Thyroid gland (tissue), 4 donors: ENCODE measurements at regions not wholly inside any gene's neighbourhood (a gene's known extent, or its start where the extent isn't known, plus 50 kb on each side); places are given as distances from the start of the nearest gene placed in this dataset.

Experiments
- DNase-seq, 2 donors: peaks; one replicate each; pipeline ENCODE4 v3.0.0-alpha.2; 2019
- H3K27ac ChIP-seq, 3 donors: fragments of 200-600 bp; sonication (generic); 1 replicate in 2 of 3; 2 replicates in 1 of 3; pipeline ENCODE4 v1.5.1; 2016 to 2019; ENCODE audit warnings: mild to moderate bottlenecking in 1 of 3, moderate library complexity in 1 of 3
- H3K27me3 ChIP-seq: fragments of 200-600 bp; sonication (generic); one replicate; pipeline ENCODE4 v1.5.1; 2019
- H3K36me3 ChIP-seq, 2 donors: fragments of 200-600 bp; sonication (generic); one replicate each; pipeline ENCODE4 v1.5.1; 2016 to 2019
- H3K4me1 ChIP-seq, 2 donors: fragments of 200-600 bp; sonication (generic); one replicate each; pipeline ENCODE4 v1.5.1; 2017 to 2019
- H3K4me3 ChIP-seq, 3 donors: fragments of 200-600 bp; sonication (generic); replicated peaks in 1 of 3; 1 replicate in 2 of 3; 2 replicates in 1 of 3; pipeline ENCODE4 v1.5.1; 2016; ENCODE audit warnings: mild to moderate bottlenecking in 1 of 3
- H3K9me3 ChIP-seq: fragments of 200-600 bp; sonication (generic); one replicate; pipeline ENCODE4 v1.5.1; 2017
- CTCF ChIP-seq, 6 experiments: fragments of 200-600 bp in 3 of 6; fragments of 450-650 bp in 3 of 6; sonication (generic) in 3 of 6; IDR thresholded peaks; one replicate each; pipeline ENCODE4 v1.5.1; 2016 to 2019; ENCODE audit warnings: antibody characterized with exemption in 6 of 6, mild to moderate bottlenecking in 2 of 6, inconsistent platforms in 1 of 6, moderate library complexity in 1 of 6
- POLR2A ChIP-seq, 2 donors: fragments of 450-650 bp; IDR thresholded peaks; one replicate each; pipeline ENCODE4 v1.6.1; 2017; ENCODE audit warnings: antibody characterized with exemption in 2 of 2, mild to moderate bottlenecking in 2 of 2, moderate library complexity in 1 of 2
- WGBS, 2 donors: methylation state at CpG; one replicate each; pipeline ENCODE4 v1.1.5; 2017; 5-methylcytosine and 5-hydroxymethylcytosine counted together
- intact Hi-C: fragments of 100-400 bp; cut with DNase I; formaldehyde crosslinking; loops from one replicate; pipeline ENCODE4 v1.15.1; 2023

GRCh38 chr4:177119691-177120090, 190.0 kb upstream of the NEIL3 start:
- Histone ChIP-seq H3K4me1 (peaks cover 15 to 16% of the 10 kb centered on the region in 2 donors), H3K27me3 (no peaks in the 10 kb centered on the region), H3K36me3 (no peaks in the 10 kb centered on the region), H3K4me3 (no peak overlapping the region), H3K9me3 (no peaks in the 10 kb centered on the region), H3K27ac (peak overlapping the region in 1 of 3 donors; percentile 79)
- DNase-seq, result no peak
- WGBS, 2 donors, result 43 to 44% methylated on average over 3 of the region's 3 CpGs
- no peak for TF ChIP-seq POLR2A (IDR thresholded peaks at IDR 0.05)
- no peak for TF ChIP-seq CTCF (IDR thresholded peaks at IDR 0.05)
- intact Hi-C loops, result no loop called here

GRCh38 chr4:177123811-177124210, 185.9 kb upstream of the NEIL3 start:
- DNase-seq, result no peak
- Histone ChIP-seq H3K27ac (no peak overlapping the region), H3K4me3 (no peak overlapping the region), H3K36me3 (no peaks in the 10 kb centered on the region), H3K9me3 (no peaks in the 10 kb centered on the region), H3K4me1 (peaks cover 5 to 7% of the 10 kb centered on the region in 2 donors), H3K27me3 (no peaks in the 10 kb centered on the region)
- TF ChIP-seq POLR2A (IDR thresholded peaks at IDR 0.05) (no peak), CTCF (IDR thresholded peaks at IDR 0.05) (no peak)
- intact Hi-C loops, result no loop called here
- WGBS, 2 donors, result 88 to 90% methylated on average over 2 of the region's 2 CpGs

GRCh38 chr4:177124349-177125064, 185.2 kb upstream of the NEIL3 start:
- 88 to 89% methylated on average over 7 of the region's 7 CpGs for WGBS, 2 donors
- TF ChIP-seq CTCF (IDR thresholded peaks at IDR 0.05) (no peak), POLR2A (IDR thresholded peaks at IDR 0.05) (no peak)
- Histone ChIP-seq H3K27me3 (no peaks in the 10 kb centered on the region), H3K4me3 (no peak overlapping the region), H3K36me3 (no peaks in the 10 kb centered on the region), H3K27ac (no peak overlapping the region), H3K9me3 (no peaks in the 10 kb centered on the region), H3K4me1 (no peaks in the 10 kb centered on the region)
- intact Hi-C loops, result no loop called here
- no peak for DNase-seq

GRCh38 chr4:177125656-177126055, 184.0 kb upstream of the NEIL3 start:
- 90 to 96% methylated on average over 3 of the region's 3 CpGs for WGBS, 2 donors
- no peaks in the 10 kb centered on the region for H3K36me3 ChIP-seq
- H3K27me3 ChIP-seq, result no peaks in the 10 kb centered on the region
- intact Hi-C loops, result no loop called here
- TF ChIP-seq CTCF (IDR thresholded peaks at IDR 0.05) (no peak), POLR2A (IDR thresholded peaks at IDR 0.05) (no peak)
- H3K4me3 ChIP-seq, result no peak overlapping the region
- H3K9me3 ChIP-seq, result no peaks in the 10 kb centered on the region
- H3K27ac ChIP-seq, result no peak overlapping the region
- DNase-seq, result no peak
- H3K4me1 ChIP-seq, result no peaks in the 10 kb centered on the region

GRCh38 chr4:177127658-177128057, 182.0 kb upstream of the NEIL3 start:
- no peak for TF ChIP-seq POLR2A (IDR thresholded peaks at IDR 0.05)
- no peak for TF ChIP-seq CTCF (IDR thresholded peaks at IDR 0.05)
- H3K36me3 ChIP-seq, result no peaks in the 10 kb centered on the region
- H3K4me3 ChIP-seq, result no peak overlapping the region
- no peaks in the 10 kb centered on the region for H3K4me1 ChIP-seq
- intact Hi-C loops, result no loop called here
- no peaks in the 10 kb centered on the region for H3K27me3 ChIP-seq
- H3K9me3 ChIP-seq, result no peaks in the 10 kb centered on the region
- no peak overlapping the region for H3K27ac ChIP-seq
- no peak for DNase-seq
